Ectodermal cell (in vitro differentiated cells): ENCODE measurements at regions not wholly inside any gene's neighbourhood (a gene's known extent, or its start where the extent isn't known, plus 50 kb on each side); places are given as distances from the start of the nearest gene placed in this dataset.

Source experiments
- H3K27ac ChIP-seq: 2 replicates; pipeline ENCODE4 v1.7.0; 2013; ENCODE audit warnings: mild to moderate bottlenecking, low read depth, low read length; ENCODE audit not compliant: insufficient read depth, poor library complexity, severe bottlenecking
- H3K27me3 ChIP-seq: 2 replicates; pipeline ENCODE4 v1.7.0; 2013; ENCODE audit warnings: mild to moderate bottlenecking, low read length; ENCODE audit not compliant: insufficient read depth, control insufficient read depth, poor library complexity, severe bottlenecking
- H3K36me3 ChIP-seq: one replicate; pipeline ENCODE4 v1.7.0; 2013; ENCODE audit warnings: low read length; ENCODE audit not compliant: control insufficient read depth, insufficient read depth
- H3K4me1 ChIP-seq: one replicate; pipeline ENCODE4 v1.7.0; 2013; ENCODE audit warnings: low read length; ENCODE audit not compliant: control insufficient read depth, insufficient read depth
- H3K4me3 ChIP-seq: 2 replicates; pipeline ENCODE4 v1.7.0; 2013; ENCODE audit warnings: low read depth, low read length, control low read depth; ENCODE audit not compliant: insufficient read depth
- H3K9me3 ChIP-seq: 2 replicates; pipeline ENCODE4 v1.7.0; 2013; ENCODE audit warnings: mild to moderate bottlenecking, low read length, moderate library complexity; ENCODE audit not compliant: control insufficient read depth
- WGBS, 2 experiments: methylation state at CpG; one replicate each; pipeline ENCODE4 v1.1.7; 2013; ENCODE audit warnings: missing lambda C conversion rate in 2 of 2; 5-methylcytosine and 5-hydroxymethylcytosine counted together

DNA sequence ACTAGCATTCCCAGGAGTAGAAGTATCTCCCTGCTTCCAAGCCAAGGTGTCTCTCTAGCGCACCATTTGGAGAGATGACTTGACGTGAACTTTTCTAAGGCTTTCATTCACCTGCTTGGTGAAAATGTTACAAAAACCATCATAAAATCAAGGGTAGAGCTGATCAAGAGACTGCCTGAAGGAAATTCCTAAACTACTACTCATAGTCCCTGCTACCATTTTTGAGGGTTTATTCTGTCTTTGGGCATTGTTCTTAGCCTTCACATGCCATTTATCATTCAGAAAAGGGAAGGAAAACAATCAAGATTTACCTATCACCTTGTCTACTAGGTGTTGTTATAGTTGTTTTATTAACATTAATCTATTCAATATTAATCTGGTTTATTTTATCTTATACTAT, 525.8 kb downstream of the NTRK3 start:
- no peak overlapping the region for H3K27ac ChIP-seq
- no peaks in the 10 kb centered on the region for H3K9me3 ChIP-seq
- 97% methylated on average over 2 of the region's 2 CpGs for WGBS, 2 experiments

DNA sequence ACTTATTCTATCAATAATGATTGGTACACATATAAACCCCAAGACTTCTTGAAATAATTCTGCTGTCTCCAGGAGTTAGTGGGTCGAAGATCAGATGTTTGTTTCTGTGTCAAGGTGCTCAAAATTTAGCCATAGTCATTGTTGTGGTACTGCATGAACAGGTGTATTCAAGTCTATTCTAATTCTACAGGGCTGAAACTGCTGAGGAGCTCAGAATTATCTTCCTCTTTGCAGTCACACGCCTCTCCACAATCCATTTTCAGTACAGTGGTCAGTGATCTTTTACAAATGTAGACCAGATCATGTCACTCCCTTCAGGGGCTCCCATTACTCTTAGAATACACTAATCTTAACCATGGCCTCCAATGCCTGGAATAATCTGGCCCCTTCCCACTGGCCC, 527.5 kb downstream of the NTRK3 start:
- Histone ChIP-seq H3K36me3 (no peaks in the 10 kb centered on the region), H3K9me3 (no peaks in the 10 kb centered on the region), H3K27me3 (no peaks in the 10 kb centered on the region), H3K27ac (no peak overlapping the region), H3K4me3 (no peak overlapping the region), H3K4me1 (peaks cover 9% of the 10 kb centered on the region)
- 93 to 96% methylated on average over 2 of the region's 2 CpGs for WGBS, 2 experiments

More for the DNA sequence above, 525.8 kb downstream of the NTRK3 start:
- H3K27me3 ChIP-seq = no peaks in the 10 kb centered on the region
- no peak overlapping the region for H3K4me3 ChIP-seq
- peaks cover 10% of the 10 kb centered on the region for H3K4me1 ChIP-seq
- H3K36me3 ChIP-seq = no peaks in the 10 kb centered on the region

DNA sequence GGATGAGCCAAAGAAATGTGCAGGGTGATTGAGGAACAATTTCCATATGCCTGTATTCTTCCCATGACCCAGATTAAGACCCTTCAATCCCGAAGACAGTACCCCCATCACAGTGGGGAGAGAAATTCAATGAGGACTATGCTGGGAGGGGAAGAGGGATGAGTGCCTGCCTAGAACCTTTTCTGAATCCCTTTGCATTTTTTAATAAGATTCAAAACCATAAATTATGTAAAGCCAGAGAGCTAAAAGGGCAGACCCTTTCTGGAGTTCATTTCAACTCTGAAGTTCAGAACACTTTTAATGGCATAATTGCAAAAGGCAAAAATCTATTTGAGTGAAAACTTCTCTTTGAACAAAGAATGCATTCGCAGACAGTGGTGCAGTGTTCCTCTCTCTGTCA, 529.5 kb downstream of the NTRK3 start:
- no peaks in the 10 kb centered on the region for H3K27me3 ChIP-seq
- 60 to 85% methylated on average over 1 to 2 of the region's 2 CpGs for whole genome bisulfite sequencing, 2 experiments
- H3K9me3 ChIP-seq = no peaks in the 10 kb centered on the region
- H3K36me3 ChIP-seq = no peaks in the 10 kb centered on the region
- H3K4me1 ChIP-seq = peaks cover 4% of the 10 kb centered on the region
- no peak overlapping the region for H3K27ac ChIP-seq
- no peak overlapping the region for H3K4me3 ChIP-seq

DNA sequence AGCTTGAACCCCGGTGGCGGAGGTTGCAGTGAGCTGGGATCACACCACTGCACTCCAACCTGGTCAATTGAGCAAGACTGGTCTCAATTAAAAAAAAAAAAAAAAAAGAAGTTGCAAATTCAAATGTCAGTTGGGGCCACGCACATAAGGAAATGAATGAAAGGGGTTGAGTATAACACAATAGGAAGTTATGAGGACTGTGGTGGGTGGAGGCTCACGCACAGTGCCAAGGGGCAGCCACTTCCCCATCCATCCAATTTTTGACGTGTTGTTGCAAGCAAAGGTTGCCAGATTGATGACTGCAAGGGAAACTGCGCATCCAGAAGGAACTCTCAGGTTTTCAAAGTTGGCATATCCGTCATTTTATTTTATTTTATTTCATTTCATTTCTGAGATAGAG, 532.2 kb downstream of the NTRK3 start:
- WGBS, 2 experiments = 92 to 97% methylated on average over 7 of the region's 7 CpGs

DNA sequence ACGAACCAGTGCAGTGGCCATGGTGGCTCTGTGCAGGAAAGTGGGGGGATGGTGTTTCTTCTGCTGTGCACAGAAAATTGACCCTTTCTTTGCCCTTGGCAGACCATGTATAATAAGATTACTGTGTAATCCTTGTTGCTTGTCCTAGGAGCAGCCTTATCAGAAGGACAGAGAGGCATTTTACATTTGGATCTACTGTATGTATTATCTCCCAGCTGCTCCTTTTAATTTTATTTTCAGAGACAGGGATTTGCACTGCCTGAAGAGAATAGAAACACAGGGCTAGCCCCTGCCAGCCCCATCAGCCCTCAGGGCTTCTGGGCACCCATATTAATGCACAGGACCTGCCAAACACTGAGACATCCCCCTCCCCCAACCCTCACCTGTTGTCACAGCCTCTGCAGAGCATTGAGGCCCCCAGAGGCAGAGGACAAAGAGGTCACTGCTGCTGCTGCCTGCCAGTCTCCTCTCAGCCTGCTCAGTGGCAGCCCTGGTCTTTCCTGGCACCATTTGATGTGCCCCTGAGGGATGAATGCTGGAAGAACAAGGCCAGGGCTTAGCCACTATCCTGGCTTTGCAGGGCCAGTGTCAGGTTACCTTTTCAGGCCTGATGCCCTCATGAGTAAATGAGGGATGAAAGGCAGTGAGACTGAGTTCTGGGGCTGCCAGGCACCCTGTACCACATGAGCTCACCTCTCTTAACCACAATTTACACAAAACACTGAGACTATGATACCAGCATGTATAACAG, 533.4 kb downstream of the NTRK3 start:
- Histone ChIP-seq H3K27me3 (no peaks in the 10 kb centered on the region), H3K9me3 (no peaks in the 10 kb centered on the region), H3K4me3 (no peak overlapping the region), H3K36me3 (no peaks in the 10 kb centered on the region), H3K27ac (no peak overlapping the region), H3K4me1 (peaks cover 4% of the 10 kb centered on the region)
- WGBS, 2 experiments = 69 to 79% methylated on average over 1 of the region's 1 CpG

More for the DNA sequence above, 532.2 kb downstream of the NTRK3 start:
- H3K27me3 ChIP-seq = no peaks in the 10 kb centered on the region
- no peaks in the 10 kb centered on the region for H3K9me3 ChIP-seq
- no peaks in the 10 kb centered on the region for H3K36me3 ChIP-seq
- no peak overlapping the region for H3K27ac ChIP-seq
- peaks cover 4% of the 10 kb centered on the region for H3K4me1 ChIP-seq
- H3K4me3 ChIP-seq = no peak overlapping the region

DNA sequence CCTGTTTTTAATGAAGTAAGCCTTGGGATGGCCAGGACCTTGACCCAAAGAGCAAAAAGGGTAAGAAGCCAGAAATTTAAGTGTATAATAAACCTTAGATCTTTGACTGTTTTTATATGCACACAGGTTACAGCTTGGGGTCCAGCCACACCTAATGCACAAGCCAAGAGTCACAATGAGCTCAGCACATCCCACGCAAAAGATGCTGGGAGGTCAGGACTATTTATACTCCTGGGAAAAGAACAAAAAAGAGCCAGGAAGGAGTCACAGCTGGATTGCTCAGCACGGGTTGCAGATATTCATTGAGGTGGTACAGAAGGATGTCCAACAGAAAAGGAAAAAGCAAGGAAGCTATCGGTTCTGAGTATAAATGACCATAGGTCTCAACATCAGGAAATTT, 536.3 kb downstream of the NTRK3 start:
- no peaks in the 10 kb centered on the region for H3K27me3 ChIP-seq
- WGBS, 2 experiments = 78% methylated on average over 3 of the region's 3 CpGs
- H3K36me3 ChIP-seq = no peaks in the 10 kb centered on the region
- no peak overlapping the region for H3K4me3 ChIP-seq
- no peak overlapping the region for H3K27ac ChIP-seq
- no peaks in the 10 kb centered on the region for H3K9me3 ChIP-seq
- no peaks in the 10 kb centered on the region for H3K4me1 ChIP-seq

DNA sequence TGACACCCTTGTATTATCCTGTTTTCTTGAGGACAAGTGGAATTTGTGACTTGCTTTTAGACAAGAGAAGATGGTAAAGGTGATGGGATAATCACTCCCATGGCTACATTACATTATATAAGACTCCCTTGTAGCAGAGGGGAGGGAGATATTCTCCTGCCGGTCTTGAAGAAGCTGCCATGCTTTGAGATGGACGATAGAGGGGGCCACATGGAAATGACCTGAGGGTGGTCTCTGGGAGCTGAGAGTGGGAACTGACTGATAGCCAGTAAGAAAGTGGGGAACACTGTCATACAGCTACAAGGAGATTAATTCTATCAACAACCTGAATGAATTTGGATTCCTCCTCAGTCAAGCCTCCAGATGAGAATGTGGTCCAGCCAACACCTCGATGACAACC, 540.1 kb downstream of the NTRK3 start:
- Histone ChIP-seq H3K4me1 (no peaks in the 10 kb centered on the region), H3K9me3 (no peaks in the 10 kb centered on the region), H3K27ac (no peak overlapping the region), H3K36me3 (no peaks in the 10 kb centered on the region), H3K27me3 (no peaks in the 10 kb centered on the region), H3K4me3 (no peak overlapping the region)
- 50 to 53% methylated on average over 3 of the region's 3 CpGs for WGBS, 2 experiments

DNA sequence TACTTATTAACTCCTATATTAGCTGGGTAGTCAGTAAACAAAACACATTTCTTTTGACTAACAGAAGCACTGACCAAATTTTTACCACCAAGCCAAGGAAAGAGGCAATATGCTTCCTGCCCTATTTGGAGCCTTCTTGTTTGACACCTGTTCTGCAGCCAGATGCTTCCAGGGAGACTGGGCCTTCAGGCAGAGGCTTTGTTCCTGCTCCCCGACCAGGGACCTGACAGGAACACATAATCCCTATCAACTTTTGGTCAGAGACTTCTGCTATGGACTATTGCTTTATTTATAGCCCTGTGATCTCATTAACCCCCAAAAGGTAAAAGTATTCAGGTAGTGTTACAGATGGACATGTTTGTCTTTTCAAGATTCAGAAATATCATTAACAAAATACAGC, 541.3 kb downstream of the NTRK3 start:
- Histone ChIP-seq H3K27ac (no peak overlapping the region), H3K36me3 (no peaks in the 10 kb centered on the region), H3K4me1 (no peaks in the 10 kb centered on the region), H3K4me3 (no peak overlapping the region), H3K27me3 (no peaks in the 10 kb centered on the region), H3K9me3 (no peaks in the 10 kb centered on the region)
- WGBS, 2 experiments = 81 to 82% methylated on average over 1 of the region's 1 CpG

DNA sequence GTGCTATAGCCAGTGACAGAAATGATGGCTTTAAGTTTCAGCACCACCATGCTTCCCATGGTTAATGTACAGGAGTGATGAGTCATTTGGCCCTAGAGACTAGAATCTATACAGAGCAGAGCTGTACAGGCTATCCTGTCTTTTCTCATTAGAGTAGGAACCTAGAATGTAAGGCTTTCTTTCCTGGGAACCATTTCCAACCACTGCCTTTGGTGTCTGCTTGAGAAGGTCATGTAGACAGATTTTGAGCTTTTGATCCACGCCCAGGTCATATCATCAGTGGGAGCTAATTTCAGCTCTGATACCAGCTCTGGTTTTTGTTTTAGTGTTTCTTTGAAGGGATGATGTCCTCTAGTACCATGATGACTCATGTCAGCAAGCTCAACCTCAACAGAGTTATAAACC, 543.1 kb downstream of the NTRK3 start:
- Histone ChIP-seq H3K27ac (no peak overlapping the region), H3K4me3 (no peak overlapping the region), H3K36me3 (no peaks in the 10 kb centered on the region), H3K27me3 (no peaks in the 10 kb centered on the region), H3K4me1 (no peaks in the 10 kb centered on the region), H3K9me3 (no peaks in the 10 kb centered on the region)
- WGBS, 2 experiments = 76 to 95% methylated on average over 1 of the region's 1 CpG

DNA sequence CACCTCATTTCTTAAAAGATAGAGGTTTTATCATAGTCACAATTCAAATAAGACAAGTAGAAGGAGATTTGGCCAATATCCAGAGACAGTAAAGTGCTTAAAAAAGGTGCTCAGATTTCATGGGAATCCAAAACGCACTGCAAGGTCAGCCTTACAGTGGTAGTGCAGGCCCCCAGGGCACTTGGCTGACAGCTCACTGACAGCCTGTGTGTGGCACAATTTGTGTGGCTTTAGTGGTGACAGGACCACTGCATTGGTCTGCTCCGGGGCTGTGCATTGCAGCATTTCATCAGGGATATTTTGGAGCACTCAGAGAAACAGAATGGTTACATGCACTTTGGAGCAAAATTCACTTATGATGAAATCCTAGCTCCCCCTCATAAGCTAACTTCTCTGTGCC, 544.3 kb downstream of the NTRK3 start:
- H3K27me3 ChIP-seq = no peaks in the 10 kb centered on the region
- 87 to 96% methylated on average over 2 of the region's 2 CpGs for WGBS, 2 experiments

More for the DNA sequence above, 544.3 kb downstream of the NTRK3 start:
- H3K4me1 ChIP-seq = no peaks in the 10 kb centered on the region
- H3K9me3 ChIP-seq = no peaks in the 10 kb centered on the region
- H3K36me3 ChIP-seq = no peaks in the 10 kb centered on the region
- no peak overlapping the region for H3K4me3 ChIP-seq
- no peak overlapping the region for H3K27ac ChIP-seq
